IPS-11a (cell line): ENCODE measurements at regions not wholly inside any gene's neighbourhood (a gene's known extent, or its start where the extent isn't known, plus 50 kb on each side); places are given as distances from the start of the nearest gene placed in this dataset.
"Not testable (repeated sequence)": the region's sequence is repeated elsewhere in the genome, so short reads cannot be mapped to it uniquely, and the experiment has no call there.

Experiments
- H3K4me3 ChIP-seq: one replicate; pipeline ENCODE4 v1.5.1; 2013; ENCODE audit warnings: low read depth, low read length, control low read depth

GRCh38 chr18:71303743-71304142 lies 1014.9 kb downstream of the SOCS6 start:
- H3K4me3 ChIP-seq, result not testable (repeated sequence)

- no peak overlapping the region for H3K4me3 ChIP-seq
Observed at GRCh38 chr18:71301596-71301995, 1012.8 kb downstream of the SOCS6 start.

DNA sequence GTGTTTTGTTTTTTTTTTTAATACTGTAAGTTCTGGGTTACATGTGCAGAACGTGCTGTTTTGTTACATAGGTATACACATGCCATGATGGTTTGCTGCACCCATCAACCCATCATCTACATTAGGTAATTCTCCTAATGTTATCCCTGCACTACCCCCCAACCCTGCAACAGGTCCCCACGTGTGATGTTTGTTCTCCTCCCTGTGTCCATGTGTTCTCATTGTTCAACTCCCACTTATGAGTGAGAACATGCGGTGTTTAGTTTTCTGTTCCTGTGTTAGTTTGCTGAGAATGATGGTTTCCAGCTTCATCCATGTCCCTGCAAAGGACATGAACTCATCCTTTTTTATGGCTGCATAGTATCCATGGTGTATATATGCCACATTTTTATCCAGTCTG lies 1005.4 kb downstream of the SOCS6 start:
- not testable (repeated sequence) for H3K4me3 ChIP-seq

- no peak overlapping the region for H3K4me3 ChIP-seq
Observed at GRCh38 chr18:71293322-71293721, 1004.5 kb downstream of the SOCS6 start.

DNA sequence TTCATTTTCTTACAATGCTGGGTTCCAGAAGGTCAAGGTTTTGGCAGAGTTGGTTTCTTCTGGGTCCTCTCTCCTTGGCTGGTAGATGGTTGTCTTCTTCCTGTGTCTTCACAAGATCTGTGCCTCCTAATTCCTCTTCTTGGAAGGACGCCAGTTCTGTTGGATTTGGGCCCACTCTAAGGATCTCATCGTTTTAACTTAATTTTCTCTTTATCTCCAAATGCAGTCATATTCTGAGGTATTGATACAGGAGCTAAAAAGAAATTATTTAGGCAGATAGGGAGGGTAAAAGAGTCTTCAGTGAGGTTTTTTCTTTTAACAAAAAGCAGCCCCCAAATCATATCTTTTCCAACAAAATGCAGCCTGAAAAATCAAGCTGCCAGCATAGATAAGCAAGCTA lies 998.4 kb downstream of the SOCS6 start:
- H3K4me3 ChIP-seq, result no peak overlapping the region

DNA sequence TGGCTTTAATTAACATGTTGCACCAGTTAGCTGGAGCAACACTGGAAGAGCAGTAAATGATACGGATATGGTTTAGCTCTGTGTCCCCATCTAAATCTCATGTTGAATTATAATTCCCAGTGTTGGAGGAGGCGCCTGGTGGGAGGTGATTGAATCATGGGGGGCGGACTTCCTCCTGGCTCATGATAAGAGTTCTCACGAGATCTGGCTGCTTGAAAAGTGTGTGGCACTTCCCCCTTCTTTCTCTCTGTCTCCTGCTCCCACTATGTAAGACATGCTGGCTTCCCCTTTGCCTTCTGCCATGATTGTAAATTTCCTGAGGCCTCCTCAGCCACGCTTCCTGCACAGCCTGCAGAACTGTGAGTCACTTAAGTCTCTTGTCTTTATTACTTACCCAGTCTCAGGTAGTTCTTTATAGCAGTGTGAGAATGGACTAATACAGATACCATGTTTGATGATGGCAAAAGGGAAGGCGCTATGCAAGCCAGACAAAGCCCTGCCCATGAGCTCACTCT lies 963.6 kb downstream of the SOCS6 start:
- H3K4me3 ChIP-seq, result no peak overlapping the region

DNA sequence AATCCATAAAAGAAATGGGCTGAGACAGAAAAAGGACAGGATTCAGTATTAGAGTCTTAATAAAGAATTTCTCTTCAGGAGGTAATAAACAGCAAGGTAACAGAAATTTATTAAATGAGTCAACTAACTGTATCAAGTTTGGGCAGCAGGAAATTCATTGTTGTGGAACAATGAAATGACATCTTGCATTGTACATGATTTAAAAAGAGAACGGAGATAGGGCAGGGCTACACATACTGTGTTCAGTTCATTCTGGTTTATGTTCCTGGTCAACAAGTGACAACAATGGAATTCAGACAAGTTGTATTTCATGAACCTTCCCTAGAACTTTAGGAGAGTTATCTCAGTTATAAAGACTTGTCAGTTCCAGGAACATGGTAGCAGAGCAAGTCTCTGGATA lies 961.3 kb downstream of the SOCS6 start:
- H3K4me3 ChIP-seq, result no peak overlapping the region

DNA sequence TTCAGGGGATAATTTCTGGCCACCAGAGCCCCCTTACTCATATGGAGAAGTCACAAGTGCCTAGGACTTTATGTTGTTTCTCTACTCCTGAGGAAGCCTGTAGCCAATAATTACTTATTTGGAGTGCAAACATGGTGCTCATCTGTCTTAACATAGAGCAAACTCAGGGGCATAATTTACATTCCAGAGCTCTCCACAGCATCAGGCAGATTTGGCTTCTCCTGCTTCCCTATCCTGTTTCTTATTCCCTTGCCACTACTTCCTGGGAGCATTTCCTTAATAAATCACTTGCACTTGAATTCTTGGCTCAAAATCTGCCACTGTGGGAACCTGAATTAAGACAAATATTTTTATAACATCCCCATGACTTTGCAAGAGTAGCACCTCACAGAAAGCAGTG lies 960.9 kb downstream of the SOCS6 start:
- no peak overlapping the region for H3K4me3 ChIP-seq

DNA sequence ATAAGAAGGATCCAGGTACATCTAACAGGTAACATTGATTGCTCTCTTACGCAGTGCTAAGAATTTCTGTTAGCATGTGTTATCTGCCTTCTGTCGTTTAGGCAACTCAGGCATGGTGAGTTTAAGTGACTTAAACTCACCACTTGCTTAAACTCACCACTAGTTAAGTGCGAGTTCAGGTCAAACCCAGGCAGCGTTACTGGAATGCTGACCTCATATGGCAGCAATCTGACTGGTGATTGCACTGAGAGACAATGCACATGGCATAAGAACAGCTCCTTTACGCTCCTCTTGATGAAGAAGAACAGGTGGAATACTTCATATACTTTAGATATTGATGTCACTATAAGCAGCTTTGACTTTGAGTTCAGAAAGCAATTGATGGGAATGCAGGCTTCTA lies 954.1 kb downstream of the SOCS6 start:
- H3K4me3 ChIP-seq, result no peak overlapping the region

DNA sequence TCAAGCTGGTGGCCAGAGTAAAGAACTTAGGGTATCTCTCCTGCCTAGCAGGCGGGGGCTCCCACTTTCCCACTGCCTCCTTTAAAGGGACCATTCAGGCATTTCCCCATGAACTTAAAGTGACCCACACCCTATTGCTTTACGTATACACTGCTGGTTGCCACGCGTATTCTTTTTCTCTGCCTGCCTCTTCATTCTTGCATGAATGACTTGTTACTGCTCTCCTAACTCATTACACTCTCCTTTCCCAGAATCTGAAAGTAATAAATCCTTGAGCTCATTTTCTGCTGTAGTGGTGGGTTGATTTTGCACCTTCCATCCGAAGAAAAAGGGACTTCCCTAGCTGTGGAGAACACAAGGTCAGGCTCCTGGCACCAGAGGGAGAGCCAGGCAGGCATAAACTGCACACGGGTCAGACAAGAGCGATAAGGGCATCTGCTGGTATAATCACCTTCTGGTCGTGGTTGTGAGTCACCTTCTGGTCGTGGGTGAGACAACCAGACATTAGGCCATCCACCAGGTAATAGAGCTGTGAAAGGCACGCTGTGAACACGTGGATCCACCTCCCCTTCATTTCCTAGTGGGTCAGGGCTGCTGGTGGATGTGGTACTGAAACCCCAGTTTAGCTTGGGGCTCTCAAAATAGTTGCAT lies 950.3 kb downstream of the SOCS6 start:
- no peak overlapping the region for H3K4me3 ChIP-seq

DNA sequence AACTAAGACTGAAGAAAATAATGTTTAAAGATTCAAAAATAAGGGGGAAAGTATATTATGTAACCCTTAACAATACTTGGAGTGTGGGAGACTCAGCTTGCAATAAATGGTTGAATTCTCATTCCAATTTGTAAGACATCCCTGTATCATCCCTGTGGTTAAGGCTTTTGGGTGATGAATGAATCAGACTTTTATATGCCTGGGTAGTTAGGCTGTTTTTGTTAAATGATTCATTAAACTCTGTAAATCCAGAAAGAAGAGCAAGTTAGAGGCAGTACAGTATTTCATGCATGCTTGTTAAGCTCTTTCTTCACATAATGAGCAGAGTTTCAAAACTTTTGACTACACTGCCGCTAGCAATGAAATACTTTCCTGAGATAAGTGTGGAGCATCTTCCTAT lies 948.8 kb downstream of the SOCS6 start:
- no peak overlapping the region for H3K4me3 ChIP-seq

- H3K4me3 ChIP-seq, result no peak overlapping the region
Observed at GRCh38 chr18:71233177-71233576, 944.3 kb downstream of the SOCS6 start.

GRCh38 chr18:71223486-71223885 lies 934.6 kb downstream of the SOCS6 start:
- H3K4me3 ChIP-seq, result no peak overlapping the region

- H3K4me3 ChIP-seq, result no peak overlapping the region
Observed at GRCh38 chr18:71221405-71221804, 932.6 kb downstream of the SOCS6 start.

GRCh38 chr18:71212739-71213138 lies 923.9 kb downstream of the SOCS6 start:
- not testable (repeated sequence) for H3K4me3 ChIP-seq

GRCh38 chr18:71212222-71212621 lies 923.4 kb downstream of the SOCS6 start:
- H3K4me3 ChIP-seq, result no peak overlapping the region

DNA sequence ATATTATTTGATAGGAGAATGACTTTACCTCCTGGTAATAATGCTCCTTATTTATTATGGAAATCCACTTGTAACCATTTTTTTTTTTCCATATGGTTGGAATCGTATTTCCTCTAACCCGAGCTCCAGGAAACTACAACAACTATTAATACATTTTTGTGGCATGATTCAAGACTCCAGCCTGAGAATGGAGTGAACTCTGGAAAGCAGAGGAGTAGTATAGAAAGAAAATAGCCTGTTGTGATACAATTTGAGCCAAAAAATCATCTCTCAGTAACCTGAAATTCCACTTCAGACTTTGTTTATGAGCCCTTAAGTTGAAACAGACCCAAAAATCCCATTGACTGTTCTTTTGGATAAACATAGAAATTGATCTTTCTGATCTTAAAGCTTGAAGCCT lies 921.1 kb downstream of the SOCS6 start:
- H3K4me3 ChIP-seq, result no peak overlapping the region

GRCh38 chr18:71194438-71194837 lies 905.6 kb downstream of the SOCS6 start:
- H3K4me3 ChIP-seq, result no peak overlapping the region

DNA sequence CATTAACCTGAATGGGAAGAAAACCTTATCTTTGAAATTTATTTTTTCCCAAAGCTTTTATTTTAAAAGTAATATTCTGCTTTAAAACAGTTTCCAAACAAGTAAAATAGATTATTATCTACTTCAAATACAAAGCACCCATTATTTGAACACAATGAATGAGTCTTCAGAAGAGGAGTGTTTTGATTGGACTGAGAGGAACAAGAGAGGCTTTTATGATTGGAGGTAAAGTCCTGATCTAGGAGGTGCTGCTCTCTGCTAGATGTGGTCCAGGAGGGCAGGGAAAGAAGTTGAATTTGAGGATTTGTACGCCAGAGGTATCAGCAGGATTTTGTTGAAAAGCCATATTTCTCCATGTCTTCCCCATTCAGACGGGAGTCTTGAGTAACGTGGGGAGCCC lies 900.7 kb downstream of the SOCS6 start:
- no peak overlapping the region for H3K4me3 ChIP-seq

GRCh38 chr18:71168557-71169145 lies 879.8 kb downstream of the SOCS6 start:
- H3K4me3 ChIP-seq, result no peak overlapping the region

DNA sequence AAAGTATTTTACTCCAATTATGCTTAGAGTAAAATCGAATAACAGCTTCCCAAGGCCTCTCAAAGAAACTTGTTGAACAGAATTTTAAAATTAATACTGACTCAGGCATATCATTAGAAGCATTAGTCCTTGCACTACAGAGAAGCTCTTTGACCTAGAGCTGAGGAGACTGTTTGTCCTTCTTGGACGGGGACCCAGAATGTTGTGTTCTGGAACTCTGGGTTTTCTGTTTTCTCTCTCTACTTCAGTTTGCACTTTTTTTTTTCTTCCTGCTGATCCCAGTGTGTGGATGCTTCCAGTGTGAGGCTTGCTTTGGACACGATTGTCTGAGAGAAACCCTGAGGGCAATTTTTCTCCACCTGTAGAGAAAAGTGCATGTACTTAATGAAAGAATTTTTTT lies 847.6 kb downstream of the SOCS6 start:
- H3K4me3 ChIP-seq, result no peak overlapping the region

DNA sequence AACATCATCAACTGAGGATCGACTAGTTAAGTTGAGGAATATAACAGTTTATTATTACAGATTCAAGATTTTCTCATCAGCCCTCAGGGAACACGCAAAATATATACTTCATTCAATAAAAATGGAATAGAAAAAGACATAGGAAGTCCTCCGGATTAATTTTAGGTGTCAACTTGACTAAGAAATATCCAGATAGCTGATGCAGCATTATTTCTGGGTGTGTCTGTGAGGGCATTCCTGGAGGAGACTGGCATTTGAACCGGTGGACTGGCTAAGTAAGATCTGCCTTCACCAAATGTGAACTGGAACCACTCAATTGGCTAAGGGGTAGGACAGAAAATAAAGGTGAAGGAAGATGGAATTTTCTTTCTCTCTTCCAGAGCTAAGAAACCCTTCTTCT lies 845.3 kb downstream of the SOCS6 start:
- H3K4me3 ChIP-seq, result no peak overlapping the region

DNA sequence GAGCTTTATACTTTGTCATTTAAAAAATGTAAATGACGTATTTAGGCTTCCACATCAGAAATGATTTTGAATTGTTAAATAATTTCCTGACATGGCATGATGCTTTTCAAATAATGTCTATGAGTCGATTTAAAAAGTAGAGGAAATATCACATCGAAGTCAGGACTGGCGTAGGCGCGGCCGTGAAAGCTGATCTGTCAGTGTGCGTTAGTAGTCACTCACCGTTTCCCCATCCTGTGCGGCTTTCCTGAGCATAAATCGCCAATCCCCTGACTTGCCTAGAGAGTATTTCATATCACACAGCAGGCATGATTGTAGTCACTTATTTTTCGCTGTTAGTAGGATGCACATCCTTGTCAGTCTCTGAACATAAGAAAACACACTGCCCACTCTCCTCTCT lies 843.1 kb downstream of the SOCS6 start:
- no peak overlapping the region for H3K4me3 ChIP-seq
